ENCODE measurements at regions not wholly inside any gene's neighbourhood (a gene's known extent, or its start where the extent isn't known, plus 50 kb on each side); places are given as distances from the start of the nearest gene placed in this dataset.

DNA sequence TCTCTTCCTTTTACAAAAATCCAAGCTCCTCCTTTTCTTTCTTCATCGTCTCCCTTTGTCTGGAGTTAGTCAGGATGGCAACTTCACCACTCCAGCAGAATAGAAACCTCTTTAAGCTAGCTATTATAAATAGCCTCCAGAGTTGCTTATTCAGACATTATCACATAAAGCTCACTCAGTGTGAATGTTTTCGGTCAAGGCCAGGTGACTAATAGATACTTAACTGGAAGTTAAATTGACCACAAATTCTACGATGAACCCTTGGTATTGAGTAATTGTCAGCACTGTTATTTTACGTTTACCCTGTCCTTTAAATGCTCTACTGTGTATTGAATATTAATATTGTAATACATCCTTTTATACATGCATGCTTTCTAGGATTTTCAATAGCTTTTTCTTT lies 340.4 kb downstream of the OTUD1 start:
- ATAC-seq (ENCODE audit: poor library complexity): no peak
- CTCF ChIA-PET: no interaction called here
- Mint-ChIP-seq H3K27ac (no peak overlapping the region), H3K36me3 (ENCODE audit: low read depth) (no peaks in the 10 kb centered on the region), H3K4me1 (ENCODE audit: low read depth) (no peaks in the 10 kb centered on the region), H3K4me3 (no peak overlapping the region), H3K27me3 (no peaks in the 10 kb centered on the region), H3K9me3 (no peaks in the 10 kb centered on the region)
- Histone ChIP-seq H3K36me3 (ENCODE audit: insufficient read depth, low read length) (no peaks in the 10 kb centered on the region), H3K27ac (ENCODE audit: low read depth in 1 of 2, low read length in 2 of 2) (no peak overlapping the region), H3K4me3 (ENCODE audit: low read length) (no peak overlapping the region), H3K27me3 (ENCODE audit: control insufficient read depth in 1 of 2, insufficient read depth in 2 of 2, low read length in 2 of 2) (no peaks in the 10 kb centered on the region), H3K4me1 (ENCODE audit: insufficient read depth, low read length) (no peaks in the 10 kb centered on the region), H3K9me3 (ENCODE audit: control insufficient read depth in 1 of 2, insufficient read depth in 1 of 2, low read length in 2 of 2) (peaks cover 0 to 3% of the 10 kb centered on the region in 2 experiments)
- DNase-seq: no peak
- POLR2A ChIA-PET: no interaction called here
- intact Hi-C loops (cut with DNase I, micrococcal nuclease): no loop called here
- TF ChIP-seq CTCF (IDR thresholded peaks at IDR 0.05): no peak

DNA sequence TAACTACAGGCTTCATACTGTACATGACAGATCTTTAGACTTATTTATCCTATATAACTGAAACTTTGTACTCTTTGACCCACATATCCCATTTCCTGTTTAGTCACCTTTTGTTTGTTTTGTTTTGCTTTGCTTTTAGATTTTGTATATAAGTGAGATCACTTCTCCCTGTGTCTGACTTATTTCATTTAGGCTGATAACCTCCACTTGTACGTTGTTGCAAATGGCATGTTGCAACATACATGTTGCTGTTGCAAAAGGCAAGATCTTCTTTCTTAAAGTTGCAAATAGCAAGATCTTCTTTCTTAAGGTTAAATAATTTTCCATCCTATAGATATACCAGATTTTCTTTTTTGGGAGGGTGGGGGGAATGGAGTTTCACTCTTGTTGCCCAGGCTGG lies 341.5 kb downstream of the OTUD1 start:
- Histone ChIP-seq H3K27ac (ENCODE audit: low read depth in 1 of 2, low read length in 2 of 2) (no peak overlapping the region), H3K4me3 (ENCODE audit: low read length) (no peak overlapping the region), H3K9me3 (ENCODE audit: control insufficient read depth in 1 of 2, insufficient read depth in 1 of 2, low read length in 2 of 2) (no peaks in the 10 kb centered on the region), H3K36me3 (ENCODE audit: insufficient read depth, low read length) (no peaks in the 10 kb centered on the region), H3K27me3 (ENCODE audit: control insufficient read depth in 1 of 2, insufficient read depth in 2 of 2, low read length in 2 of 2) (no peaks in the 10 kb centered on the region), H3K4me1 (ENCODE audit: insufficient read depth, low read length) (no peaks in the 10 kb centered on the region)
- ATAC-seq (ENCODE audit: poor library complexity) (no peak), DNase-seq (no peak)
- ChIA-PET POLR2A (no interaction called here), CTCF (no interaction called here)
- no peak overlapping the region for H3K4me3 Mint-ChIP-seq
- H3K4me1 Mint-ChIP-seq (ENCODE audit: low read depth): no peaks in the 10 kb centered on the region
- H3K27me3 Mint-ChIP-seq: peaks cover 3% of the 10 kb centered on the region
- intact Hi-C loops (cut with DNase I, micrococcal nuclease): no loop called here
- no peak overlapping the region for H3K27ac Mint-ChIP-seq
- TF ChIP-seq CTCF (IDR thresholded peaks at IDR 0.05): no peak
- H3K9me3 Mint-ChIP-seq: no peaks in the 10 kb centered on the region
- no peaks in the 10 kb centered on the region for H3K36me3 Mint-ChIP-seq (ENCODE audit: low read depth)

DNA sequence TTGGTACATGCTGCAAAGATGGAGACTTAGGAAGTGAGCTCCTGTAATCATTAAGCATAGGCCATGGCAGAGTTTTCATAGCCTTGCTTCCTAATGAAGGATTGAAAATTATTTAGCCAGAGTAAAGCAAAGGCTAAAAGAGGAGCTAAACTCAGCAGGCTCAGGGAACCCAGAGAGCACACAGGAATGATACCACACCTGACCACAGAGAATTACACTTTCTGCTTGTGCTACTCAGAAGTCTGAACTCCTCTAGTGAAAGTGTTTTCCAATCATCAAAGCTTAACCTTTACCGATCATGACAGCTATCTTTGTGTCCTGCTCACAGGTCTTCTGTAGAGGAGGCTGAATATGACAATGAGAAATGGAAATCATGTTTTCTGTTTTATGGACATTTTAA lies 347.7 kb downstream of the OTUD1 start:
- Histone ChIP-seq H3K9me3 (ENCODE audit: control insufficient read depth in 1 of 2, insufficient read depth in 1 of 2, low read length in 2 of 2) (no peaks in the 10 kb centered on the region), H3K4me3 (ENCODE audit: low read length) (no peak overlapping the region), H3K27me3 (ENCODE audit: control insufficient read depth in 1 of 2, insufficient read depth in 2 of 2, low read length in 2 of 2) (no peaks in the 10 kb centered on the region), H3K4me1 (ENCODE audit: insufficient read depth, low read length) (no peaks in the 10 kb centered on the region), H3K27ac (ENCODE audit: low read depth in 1 of 2, low read length in 2 of 2) (no peak overlapping the region), H3K36me3 (ENCODE audit: insufficient read depth, low read length) (no peaks in the 10 kb centered on the region)
- DNase-seq: no peak
- Mint-ChIP-seq H3K27ac (no peak overlapping the region), H3K9me3 (no peaks in the 10 kb centered on the region), H3K27me3 (peaks cover 16% of the 10 kb centered on the region), H3K4me1 (ENCODE audit: low read depth) (no peaks in the 10 kb centered on the region), H3K4me3 (no peak overlapping the region), H3K36me3 (ENCODE audit: low read depth) (no peaks in the 10 kb centered on the region)
- ATAC-seq (ENCODE audit: poor library complexity): no peak
- intact Hi-C loops (cut with DNase I, micrococcal nuclease): no loop called here
- no peak for TF ChIP-seq CTCF (IDR thresholded peaks at IDR 0.05)
- ChIA-PET POLR2A (no interaction called here), CTCF (interaction anchor here (0.7 kb wide), 1 partner anchor 620 kb away, joined by 4 read pairs; no protein-coding TSS in a partner anchor)

All from CD4-positive, alpha-beta T cell (primary cell).